Thoracic aorta (tissue), 2 donors: ENCODE measurements at regions not wholly inside any gene's neighbourhood (a gene's known extent, or its start where the extent isn't known, plus 50 kb on each side); places are given as distances from the start of the nearest gene placed in this dataset.

ENCODE experiments used
- ATAC-seq: fragments of 150-250 bp; one replicate; pipeline ENCODE4 v1.8.0; 2017; ENCODE audit warnings: low read depth; ENCODE audit not compliant: insufficient number of reproducible peaks, low FRiP score
- DNase-seq: peaks from one replicate; pipeline ENCODE4 v3.0.0-alpha.2; 2020; ENCODE audit warnings: low spot score
- H3K27ac ChIP-seq, 2 donors: fragments of 200-600 bp; sonication (generic); 1 replicate in 1 of 2; 2 replicates in 1 of 2; pipeline ENCODE4 v1.5.1; 2016; ENCODE audit warnings: mild to moderate bottlenecking in 2 of 2, moderate library complexity in 2 of 2
- H3K27me3 ChIP-seq: fragments of 200-600 bp; sonication (generic); replicated peaks from 2 replicates; pipeline ENCODE4 v1.6.0; 2016; ENCODE audit warnings: mild to moderate bottlenecking; ENCODE audit not compliant: insufficient read depth
- H3K36me3 ChIP-seq: fragments of 200-600 bp; sonication (generic); one replicate; pipeline ENCODE4 v1.5.1; 2016
- H3K4me1 ChIP-seq, 2 donors: fragments of 200-600 bp; sonication (generic); 1 replicate in 1 of 2; 2 replicates in 1 of 2; pipeline versions ENCODE4 v1.5.1 to v1.6.0; 2016; ENCODE audit warnings: low read depth in 2 of 2, mild to moderate bottlenecking in 1 of 2; ENCODE audit not compliant: control insufficient read depth in 1 of 2
- H3K4me3 ChIP-seq: fragments of 200-600 bp; sonication (generic); 2 replicates; pipeline ENCODE4 v1.5.1; 2016; ENCODE audit warnings: mild to moderate bottlenecking
- H3K9me3 ChIP-seq: fragments of 200-600 bp; sonication (generic); 2 replicates; pipeline ENCODE4 v1.5.1; 2016
- TF ChIP-seq, protein P1 (sequence below): fragments of 200-600 bp; sonication (generic); IDR thresholded peaks from one replicate; pipeline ENCODE4 v1.5.1; 2019; ENCODE audit warnings: antibody characterized with exemption

DNA sequence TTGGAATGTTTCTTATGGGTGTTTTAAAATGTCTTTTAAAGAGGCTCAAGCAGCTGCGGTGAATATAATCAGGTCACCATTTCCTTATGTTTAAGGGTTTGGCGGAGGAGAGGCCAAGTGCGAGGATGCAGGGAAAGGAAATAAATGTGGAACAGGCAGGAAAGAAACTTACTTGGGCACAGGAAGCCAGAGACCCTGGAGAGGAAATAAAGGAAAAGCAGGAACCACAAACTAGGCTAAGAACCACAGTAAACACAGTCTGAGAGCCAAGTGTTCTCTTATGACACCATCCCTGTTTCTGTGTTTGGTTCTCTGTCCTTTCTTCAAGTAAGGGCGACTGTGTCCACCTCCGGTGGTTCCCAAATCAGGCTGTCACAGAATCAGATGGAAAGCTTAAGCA is 166.5 kb downstream of the C9orf152 start:
- ATAC-seq (no peak), DNase-seq (no peak)
- Histone ChIP-seq H3K4me1 (peaks cover 18 to 27% of the 10 kb centered on the region in 2 donors), H3K9me3 (no peaks in the 10 kb centered on the region), H3K27me3 (no peaks in the 10 kb centered on the region), H3K27ac (peak overlapping the region; percentile 21 to 45), H3K4me3 (no peak overlapping the region), H3K36me3 (no peaks in the 10 kb centered on the region)
- TF ChIP-seq, protein P1, sequence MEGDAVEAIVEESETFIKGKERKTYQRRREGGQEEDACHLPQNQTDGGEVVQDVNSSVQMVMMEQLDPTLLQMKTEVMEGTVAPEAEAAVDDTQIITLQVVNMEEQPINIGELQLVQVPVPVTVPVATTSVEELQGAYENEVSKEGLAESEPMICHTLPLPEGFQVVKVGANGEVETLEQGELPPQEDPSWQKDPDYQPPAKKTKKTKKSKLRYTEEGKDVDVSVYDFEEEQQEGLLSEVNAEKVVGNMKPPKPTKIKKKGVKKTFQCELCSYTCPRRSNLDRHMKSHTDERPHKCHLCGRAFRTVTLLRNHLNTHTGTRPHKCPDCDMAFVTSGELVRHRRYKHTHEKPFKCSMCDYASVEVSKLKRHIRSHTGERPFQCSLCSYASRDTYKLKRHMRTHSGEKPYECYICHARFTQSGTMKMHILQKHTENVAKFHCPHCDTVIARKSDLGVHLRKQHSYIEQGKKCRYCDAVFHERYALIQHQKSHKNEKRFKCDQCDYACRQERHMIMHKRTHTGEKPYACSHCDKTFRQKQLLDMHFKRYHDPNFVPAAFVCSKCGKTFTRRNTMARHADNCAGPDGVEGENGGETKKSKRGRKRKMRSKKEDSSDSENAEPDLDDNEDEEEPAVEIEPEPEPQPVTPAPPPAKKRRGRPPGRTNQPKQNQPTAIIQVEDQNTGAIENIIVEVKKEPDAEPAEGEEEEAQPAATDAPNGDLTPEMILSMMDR, result no peak

DNA sequence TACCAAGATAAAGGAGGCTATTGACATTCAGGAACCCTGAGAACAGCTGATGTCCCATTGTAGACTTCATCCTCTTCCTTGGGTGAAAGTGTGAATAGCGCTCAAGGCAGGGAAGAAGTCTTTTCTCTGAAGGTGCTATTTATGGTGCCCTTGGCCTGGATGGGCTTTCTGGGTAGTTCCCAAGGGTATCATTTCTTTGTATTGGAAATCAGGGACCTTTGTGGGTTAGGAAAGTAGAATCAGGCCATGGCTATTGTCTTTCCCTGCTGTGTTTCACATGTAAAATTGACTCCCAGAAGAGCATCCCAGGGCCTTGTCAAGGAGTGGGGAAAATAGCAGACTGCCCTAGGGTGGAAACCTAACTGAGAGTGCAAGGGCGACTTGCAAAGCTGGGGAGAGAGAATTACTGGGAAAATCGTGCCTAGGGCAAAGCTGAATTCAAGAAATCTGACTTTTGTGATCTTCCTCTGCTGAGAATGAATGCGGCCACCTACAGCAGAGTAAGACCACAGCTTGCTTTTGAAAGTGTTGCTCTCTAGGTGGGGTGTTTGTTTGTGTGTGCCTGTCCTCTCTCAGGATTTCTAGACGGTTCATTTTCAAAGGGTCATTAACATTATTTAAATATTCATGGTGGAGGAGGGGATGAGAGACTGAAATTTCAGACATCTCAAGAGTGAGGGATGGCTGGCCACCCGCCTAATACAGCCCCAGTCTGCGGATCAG is 160.6 kb downstream of the C9orf152 start:
- Histone ChIP-seq H3K36me3 (no peaks in the 10 kb centered on the region), H3K27me3 (no peaks in the 10 kb centered on the region), H3K27ac (no peak overlapping the region), H3K9me3 (no peaks in the 10 kb centered on the region), H3K4me3 (peak overlapping the region; percentile 95), H3K4me1 (peaks cover 15 to 20% of the 10 kb centered on the region in 2 donors)
- TF ChIP-seq, protein P1, result no peak
- DNase-seq (no peak), ATAC-seq (no peak)

DNA sequence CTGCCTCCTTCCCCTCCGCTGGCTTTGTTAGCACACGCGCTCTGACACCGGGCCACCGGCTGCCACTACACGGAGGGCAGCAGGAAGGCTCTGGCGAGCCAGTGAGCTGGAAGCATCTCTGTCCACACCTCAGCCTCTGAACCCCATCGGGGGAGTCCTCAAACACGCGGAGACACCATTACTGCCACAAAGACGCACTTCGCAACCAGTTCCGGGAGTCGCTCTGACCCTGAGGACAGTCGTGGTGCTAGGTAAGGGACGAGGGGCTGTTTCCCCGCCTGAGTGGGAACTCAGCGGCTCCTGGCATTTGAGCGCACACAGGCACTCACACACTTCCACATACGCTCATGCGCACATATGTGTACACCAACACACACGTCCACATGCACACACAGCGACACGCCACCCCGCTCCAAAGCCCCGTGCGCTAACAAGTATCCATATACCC is 160.0 kb downstream of the C9orf152 start:
- Histone ChIP-seq H3K9me3 (no peaks in the 10 kb centered on the region), H3K4me1 (peaks cover 15 to 20% of the 10 kb centered on the region in 2 donors), H3K4me3 (peak overlapping the region; percentile 95), H3K27ac (no peak overlapping the region), H3K27me3 (no peaks in the 10 kb centered on the region), H3K36me3 (no peaks in the 10 kb centered on the region)
- DNase-seq (no peak), ATAC-seq (no peak)
- TF ChIP-seq, protein P1, result no peak

DNA sequence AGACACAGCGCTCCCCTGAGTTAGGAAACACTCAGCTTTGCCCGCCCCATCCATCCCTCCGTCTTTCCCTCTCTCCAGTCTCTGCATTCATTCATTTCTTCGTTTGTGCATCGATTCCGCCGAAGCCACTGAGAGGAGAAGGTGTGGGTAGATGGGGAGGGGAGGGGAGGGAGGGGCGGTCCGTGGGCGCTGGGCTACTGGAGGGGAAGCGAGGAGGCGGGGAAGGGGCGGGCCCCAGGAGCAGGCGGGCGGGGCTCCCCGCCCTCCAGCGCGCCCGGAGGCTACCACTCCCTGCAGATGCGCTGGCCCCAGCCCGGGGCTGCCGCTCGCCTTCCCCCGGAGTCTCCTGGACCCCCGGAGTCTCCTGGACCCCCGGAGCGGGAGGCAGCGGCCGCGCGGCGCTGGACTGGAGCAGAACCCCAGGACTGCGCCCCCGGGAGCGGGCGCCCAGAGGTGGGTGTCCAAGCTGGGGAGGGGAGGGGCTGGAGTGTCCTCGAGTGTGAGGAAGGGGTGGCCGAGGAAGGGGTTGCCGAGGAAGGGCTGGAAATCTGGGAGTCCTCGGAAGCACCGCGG is 159.5 kb downstream of the C9orf152 start:
- ATAC-seq, result no peak
- DNase-seq, result no peak
- no peaks in the 10 kb centered on the region for H3K27me3 ChIP-seq

More for the DNA sequence above, 159.5 kb downstream of the C9orf152 start:
- Histone ChIP-seq H3K27ac (peak overlapping the region in 1 of 2 donors; percentile 49), H3K9me3 (no peaks in the 10 kb centered on the region), H3K4me3 (peak overlapping the region; percentile 95), H3K36me3 (no peaks in the 10 kb centered on the region), H3K4me1 (peaks cover 15 to 20% of the 10 kb centered on the region in 2 donors)
- TF ChIP-seq, protein P1, result no peak
